CD4-positive, alpha-beta T cell treated with Interferon gamma for 1 hour (primary cell): ENCODE measurements at regions not wholly inside any gene's neighbourhood (a gene's known extent, or its start where the extent isn't known, plus 50 kb on each side); places are given as distances from the start of the nearest gene placed in this dataset.
"Not testable (repeated sequence)": the region's sequence is repeated elsewhere in the genome, so short reads cannot be mapped to it uniquely, and the experiment has no call there.

Source experiments
- DNase-seq: peaks from one replicate; pipeline ENCODE4 v3.0.0-alpha.2; 2020

GRCh38 chr1:213418268-213419071 lies 367.4 kb downstream of the RPS6KC1 start:
- DNase-seq = no peak

GRCh38 chr1:213419401-213420030 lies 368.5 kb downstream of the RPS6KC1 start:
- DNase-seq = no peak

GRCh38 chr1:213421178-213421577 lies 370.1 kb downstream of the RPS6KC1 start:
- not testable (repeated sequence) for DNase-seq

GRCh38 chr1:213423041-213423440 lies 372.0 kb downstream of the RPS6KC1 start:
- no peak for DNase-seq

- DNase-seq = no peak
These were observed 372.6 kb downstream of the RPS6KC1 start for GRCh38 chr1:213423605-213424004.

GRCh38 chr1:213425376-213426030 lies 374.5 kb downstream of the RPS6KC1 start:
- DNase-seq = no peak

- no peak for DNase-seq
These were observed 378.6 kb downstream of the RPS6KC1 start for GRCh38 chr1:213429642-213430041.

- no peak for DNase-seq
These were observed 384.7 kb downstream of the RPS6KC1 start for GRCh38 chr1:213435715-213436114.

- no peak for DNase-seq
These were observed 387.3 kb downstream of the RPS6KC1 start for GRCh38 chr1:213438339-213438738.

- DNase-seq = no peak
These were observed 388.7 kb downstream of the RPS6KC1 start for GRCh38 chr1:213439703-213440102.

- DNase-seq = no peak
These were observed 389.7 kb downstream of the RPS6KC1 start for GRCh38 chr1:213440766-213441165.

- no peak for DNase-seq
These were observed 392.4 kb downstream of the RPS6KC1 start for GRCh38 chr1:213443415-213443814.

GRCh38 chr1:213444224-213444623 lies 393.2 kb downstream of the RPS6KC1 start:
- no peak for DNase-seq

GRCh38 chr1:213446496-213446895 lies 395.5 kb downstream of the RPS6KC1 start:
- no peak for DNase-seq

- no peak for DNase-seq
These were observed 397.3 kb downstream of the RPS6KC1 start for GRCh38 chr1:213448360-213448759.

GRCh38 chr1:213448776-213449175 lies 397.7 kb downstream of the RPS6KC1 start:
- DNase-seq = no peak

GRCh38 chr1:213452501-213452900 lies 401.5 kb downstream of the RPS6KC1 start:
- no peak for DNase-seq

- DNase-seq = no peak
These were observed 406.1 kb downstream of the RPS6KC1 start for GRCh38 chr1:213457186-213457585.

- DNase-seq = no peak
These were observed 406.7 kb downstream of the RPS6KC1 start for GRCh38 chr1:213457733-213458132.

- DNase-seq = not testable (repeated sequence)
These were observed 411.3 kb downstream of the RPS6KC1 start for GRCh38 chr1:213462374-213462773.

GRCh38 chr1:213464786-213465460 lies 413.9 kb downstream of the RPS6KC1 start:
- no peak for DNase-seq

GRCh38 chr1:213466541-213466940 lies 415.5 kb downstream of the RPS6KC1 start:
- DNase-seq = no peak

GRCh38 chr1:213474054-213474453 lies 423.0 kb downstream of the RPS6KC1 start:
- DNase-seq = no peak
